ENCODE measurements at regions not wholly inside any gene's neighbourhood (a gene's known extent, or its start where the extent isn't known, plus 50 kb on each side); places are given as distances from the start of the nearest gene placed in this dataset.

DNA sequence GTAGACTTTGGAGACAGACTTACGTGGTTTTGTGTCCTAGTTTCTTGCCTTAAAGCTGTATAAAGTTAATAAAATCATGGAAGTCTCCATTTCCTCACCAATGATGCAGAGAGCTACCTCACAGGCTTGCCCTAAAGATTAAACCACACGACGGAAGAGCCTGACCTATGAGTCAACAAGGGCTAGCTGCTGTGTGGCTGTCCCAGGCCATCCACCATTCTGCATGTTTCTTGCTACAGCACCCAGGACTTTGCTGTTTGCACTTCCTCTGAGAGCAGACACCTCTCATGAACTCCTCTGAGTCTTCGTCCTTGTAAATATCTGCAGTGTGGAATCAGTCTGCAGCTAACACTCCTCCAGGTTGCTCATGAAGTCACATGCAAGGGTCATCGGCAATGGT, 160.0 kb upstream of the TRIB2 start:
- Histone ChIP-seq H3K9me3 (ENCODE audit: control insufficient read depth, low read depth, low read length) (no peaks in the 10 kb centered on the region), H3K36me3 (ENCODE audit: control insufficient read depth in 2 of 2, extremely low read depth in 1 of 2, insufficient read depth in 2 of 2, low read length in 2 of 2) (no peaks in the 10 kb centered on the region), H3K4me1 (ENCODE audit: control insufficient read depth, extremely low read depth, insufficient read depth, low read length) (peaks cover 13% of the 10 kb centered on the region), H4K20me1 (ENCODE audit: control insufficient read depth, extremely low read depth, insufficient read depth, low read length) (no peaks in the 10 kb centered on the region), H3K4me3 (ENCODE audit: control insufficient read depth in 2 of 3, extremely low read depth in 1 of 3, insufficient read depth in 2 of 3, low read depth in 1 of 3, low read length in 3 of 3) (no peak overlapping the region), H3K27ac (ENCODE audit: control insufficient read depth, insufficient read depth, low read length) (no peak overlapping the region), H3K27me3 (ENCODE audit: control insufficient read depth, extremely low read depth, insufficient read depth, low read length) (no peaks in the 10 kb centered on the region), H3K79me2 (ENCODE audit: control insufficient read depth, insufficient read depth, low read length) (no peaks in the 10 kb centered on the region), H3K4me2 (ENCODE audit: control insufficient read depth, extremely low read depth, insufficient read depth, low read depth, low read length) (no peak overlapping the region), H2AFZ (ENCODE audit: control insufficient read depth, low read length) (no peak overlapping the region), H3K9me1 (ENCODE audit: control insufficient read depth, extremely low read depth, insufficient read depth, low read length) (no peaks in the 10 kb centered on the region), H3K9ac (ENCODE audit: control insufficient read depth, extremely low read depth, insufficient read depth, low read length) (no peak overlapping the region)
- dilution Hi-C loops (cut with MboI; ENCODE audit: extremely low pct_ligation_motif_present, low sequenced_read_pairs) = no loop called here
- no peak for DNase-seq (ENCODE audit: low read depth, low spot score)
- TF ChIP-seq, protein P1, sequence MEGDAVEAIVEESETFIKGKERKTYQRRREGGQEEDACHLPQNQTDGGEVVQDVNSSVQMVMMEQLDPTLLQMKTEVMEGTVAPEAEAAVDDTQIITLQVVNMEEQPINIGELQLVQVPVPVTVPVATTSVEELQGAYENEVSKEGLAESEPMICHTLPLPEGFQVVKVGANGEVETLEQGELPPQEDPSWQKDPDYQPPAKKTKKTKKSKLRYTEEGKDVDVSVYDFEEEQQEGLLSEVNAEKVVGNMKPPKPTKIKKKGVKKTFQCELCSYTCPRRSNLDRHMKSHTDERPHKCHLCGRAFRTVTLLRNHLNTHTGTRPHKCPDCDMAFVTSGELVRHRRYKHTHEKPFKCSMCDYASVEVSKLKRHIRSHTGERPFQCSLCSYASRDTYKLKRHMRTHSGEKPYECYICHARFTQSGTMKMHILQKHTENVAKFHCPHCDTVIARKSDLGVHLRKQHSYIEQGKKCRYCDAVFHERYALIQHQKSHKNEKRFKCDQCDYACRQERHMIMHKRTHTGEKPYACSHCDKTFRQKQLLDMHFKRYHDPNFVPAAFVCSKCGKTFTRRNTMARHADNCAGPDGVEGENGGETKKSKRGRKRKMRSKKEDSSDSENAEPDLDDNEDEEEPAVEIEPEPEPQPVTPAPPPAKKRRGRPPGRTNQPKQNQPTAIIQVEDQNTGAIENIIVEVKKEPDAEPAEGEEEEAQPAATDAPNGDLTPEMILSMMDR (optimal IDR thresholded peaks at IDR 0.05 in 1 of 3, IDR thresholded peaks at IDR 0.05 in 1 of 3, conservative IDR thresholded peaks at IDR 0.05 in 1 of 3; ENCODE audit: extremely low read depth in 1 of 3, insufficient read depth in 2 of 3, low read length in 3 of 3) = no peak
- no peak for TF ChIP-seq EZH2 (IDR thresholded peaks at IDR 0.05; ENCODE audit: low read length)
- FAIRE-seq = no peak

DNA sequence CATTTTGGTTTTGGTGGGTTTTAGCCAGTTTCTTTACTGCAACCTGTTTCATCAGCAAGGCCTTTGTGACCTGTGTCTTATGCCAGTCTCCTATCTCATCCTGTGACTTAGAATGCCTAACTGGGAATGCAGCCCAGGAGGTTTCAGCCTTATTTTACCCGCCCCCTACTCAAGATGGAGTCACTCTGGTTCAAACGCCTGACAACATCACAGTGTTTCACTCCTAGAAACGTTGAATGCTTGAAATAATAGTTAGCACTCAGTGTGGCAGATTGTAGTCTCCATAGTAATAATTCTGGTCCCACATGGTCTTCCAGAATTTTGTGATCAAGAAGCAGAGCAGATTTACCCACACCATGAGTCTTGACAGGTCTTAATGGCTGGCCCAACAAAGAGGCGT, 159.0 kb upstream of the TRIB2 start:
- no peak for FAIRE-seq
- H2AFZ ChIP-seq (ENCODE audit: control insufficient read depth, low read length) = no peak overlapping the region
- no peak overlapping the region for H3K4me3 ChIP-seq (ENCODE audit: control insufficient read depth in 2 of 3, extremely low read depth in 1 of 3, insufficient read depth in 2 of 3, low read depth in 1 of 3, low read length in 3 of 3)
- no peaks in the 10 kb centered on the region for H3K79me2 ChIP-seq (ENCODE audit: control insufficient read depth, insufficient read depth, low read length)
- no peaks in the 10 kb centered on the region for H3K9me3 ChIP-seq (ENCODE audit: control insufficient read depth, low read depth, low read length)
- no peak overlapping the region for H3K27ac ChIP-seq (ENCODE audit: control insufficient read depth, insufficient read depth, low read length)
- H3K4me2 ChIP-seq (ENCODE audit: control insufficient read depth, extremely low read depth, insufficient read depth, low read depth, low read length) = no peak overlapping the region
- DNase-seq (ENCODE audit: low read depth, low spot score) = no peak
- TF ChIP-seq EZH2 (IDR thresholded peaks at IDR 0.05; ENCODE audit: low read length) = no peak
- TF ChIP-seq, protein P1 (optimal IDR thresholded peaks at IDR 0.05 in 1 of 3, IDR thresholded peaks at IDR 0.05 in 1 of 3, conservative IDR thresholded peaks at IDR 0.05 in 1 of 3; ENCODE audit: extremely low read depth in 1 of 3, insufficient read depth in 2 of 3, low read length in 3 of 3) = no peak
- no peaks in the 10 kb centered on the region for H3K36me3 ChIP-seq (ENCODE audit: control insufficient read depth in 2 of 2, extremely low read depth in 1 of 2, insufficient read depth in 2 of 2, low read length in 2 of 2)
- no peaks in the 10 kb centered on the region for H4K20me1 ChIP-seq (ENCODE audit: control insufficient read depth, extremely low read depth, insufficient read depth, low read length)
- no peak overlapping the region for H3K9ac ChIP-seq (ENCODE audit: control insufficient read depth, extremely low read depth, insufficient read depth, low read length)
- H3K9me1 ChIP-seq (ENCODE audit: control insufficient read depth, extremely low read depth, insufficient read depth, low read length) = no peaks in the 10 kb centered on the region
- dilution Hi-C loops (cut with MboI; ENCODE audit: extremely low pct_ligation_motif_present, low sequenced_read_pairs) = no loop called here
- no peaks in the 10 kb centered on the region for H3K27me3 ChIP-seq (ENCODE audit: control insufficient read depth, extremely low read depth, insufficient read depth, low read length)
- peaks cover 13% of the 10 kb centered on the region for H3K4me1 ChIP-seq (ENCODE audit: control insufficient read depth, extremely low read depth, insufficient read depth, low read length)
